COLO668 (cell line): ENCODE measurements at regions not wholly inside any gene's neighbourhood (a gene's known extent, or its start where the extent isn't known, plus 50 kb on each side); places are given as distances from the start of the nearest gene placed in this dataset.

ENCODE experiments used
- DNase-seq: peaks from one replicate; lab custom pipeline; 2025; ENCODE audit not compliant: unreplicated experiment; lab: John Stamatoyannopoulos, UW

GRCh38 chr5:8949908-8950307 lies 596.0 kb downstream of the SEMA5A start:
- no peak for DNase-seq

GRCh38 chr5:8952147-8952546 lies 593.7 kb downstream of the SEMA5A start:
- DNase-seq, result no peak

GRCh38 chr5:8953016-8953415 lies 592.9 kb downstream of the SEMA5A start:
- DNase-seq, result no peak

GRCh38 chr5:8953911-8954438 lies 591.9 kb downstream of the SEMA5A start:
- no peak for DNase-seq

GRCh38 chr5:8954801-8955200 lies 591.1 kb downstream of the SEMA5A start:
- no peak for DNase-seq

GRCh38 chr5:8956659-8957058 lies 589.2 kb downstream of the SEMA5A start:
- DNase-seq, result no peak

- DNase-seq, result no peak
Measured at GRCh38 chr5:8958602-8959001, 587.3 kb downstream of the SEMA5A start.

- no peak for DNase-seq
Measured at GRCh38 chr5:8961219-8961618, 584.7 kb downstream of the SEMA5A start.

- DNase-seq, result no peak
Measured at GRCh38 chr5:8961956-8962355, 583.9 kb downstream of the SEMA5A start.

GRCh38 chr5:8981016-8981415 lies 564.9 kb downstream of the SEMA5A start:
- no peak for DNase-seq

- no peak for DNase-seq
Measured at GRCh38 chr5:8981496-8981895, 564.4 kb downstream of the SEMA5A start.

- DNase-seq, result no peak
Measured at GRCh38 chr5:8984386-8984785, 561.5 kb downstream of the SEMA5A start.
